ENCODE measurements at regions not wholly inside any gene's neighbourhood (a gene's known extent, or its start where the extent isn't known, plus 50 kb on each side); places are given as distances from the start of the nearest gene placed in this dataset.

DNA sequence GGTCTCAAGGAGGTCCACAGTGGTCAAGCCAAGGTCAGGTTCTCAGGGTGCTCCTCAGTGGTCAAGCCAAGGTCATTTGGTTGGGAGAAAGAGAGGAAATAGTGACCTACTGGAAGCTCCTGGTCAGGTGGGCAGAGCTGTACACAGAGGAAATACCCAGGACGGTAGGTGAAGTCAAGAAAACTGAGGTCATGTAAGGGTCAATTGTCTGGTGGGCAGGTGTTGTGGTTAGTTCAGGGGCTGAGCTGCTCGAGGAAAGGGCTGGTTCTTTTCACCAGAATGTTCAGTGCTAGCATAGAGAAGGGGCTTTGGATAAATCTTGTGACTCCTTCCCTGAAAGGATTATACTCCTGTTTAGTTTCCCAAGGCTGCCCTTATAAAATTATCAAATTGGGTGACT is 540.5 kb downstream of the VRK1 start:
- POLR2A ChIA-PET = no interaction called here
- Histone ChIP-seq H4K20me1 (ENCODE audit: insufficient read depth, low read length) (no peaks in the 10 kb centered on the region), H3K79me2 (ENCODE audit: insufficient read depth, low read length) (no peaks in the 10 kb centered on the region), H3K9me3 (ENCODE audit: low read length) (peaks cover 76% of the 10 kb centered on the region), H3K36me3 (replicated peaks in 1 of 2; ENCODE audit: control insufficient read depth in 1 of 2, insufficient read depth in 2 of 2, low read length in 2 of 2) (no peaks in the 10 kb centered on the region), H3K4me3 (replicated peaks in 1 of 3; ENCODE audit: insufficient read depth in 1 of 3, low read depth in 2 of 3, low read length in 3 of 3) (no peak overlapping the region), H3K27ac (ENCODE audit: extremely low read length, insufficient read depth, low read length) (no peak overlapping the region), H3K9ac (ENCODE audit: insufficient read depth, low read depth, low read length) (no peak overlapping the region), H3K4me1 (ENCODE audit: insufficient read depth, low read length) (no peaks in the 10 kb centered on the region), H2AFZ (ENCODE audit: low read length) (no peak overlapping the region), H3K4me2 (ENCODE audit: low read depth, low read length) (no peak overlapping the region), H3K27me3 (ENCODE audit: control insufficient read depth in 1 of 2, insufficient read depth in 2 of 2, low read length in 2 of 2) (no peaks in the 10 kb centered on the region)
- intact Hi-C loops (cut with micrococcal nuclease; ENCODE audit: unreplicated experiment) (no loop called here), in situ Hi-C loops (cut with HindIII; ENCODE audit: extremely low pct_ligation_motif_present, low pct_unique_long_range_greater_than_20kb) (no loop called here)
- FAIRE-seq = no peak
- DNase-seq (ENCODE audit: low spot score) = no peak
- BruUV-seq (replicated peaks) = no TSS peak
- CTCF ChIA-PET (ENCODE audit: low intra/inter-chr PET ratio, low total read pairs) = no interaction called here
- 3% methylated on average over 2 of the region's 2 CpGs for WGBS (ENCODE audit: low lambda C conversion rate)
- no peak for ATAC-seq
- TF ChIP-seq NFRKB (IDR thresholded peaks at IDR 0.05) (no peak), ZNF607 (CRISPR knock-in tag; IDR thresholded peaks at IDR 0.05; ENCODE audit: borderline replicate concordance) (no peak), CCAR2 (optimal IDR thresholded peaks at IDR 0.05; ENCODE audit: low read depth, low read length) (no peak), FOXP1 (IDR thresholded peaks at IDR 0.05) (no peak), FOXP1 (CRISPR knock-in tag; IDR thresholded peaks at IDR 0.05) (no peak), NRL (CRISPR knock-in tag; IDR thresholded peaks at IDR 0.05; ENCODE audit: borderline replicate concordance) (no peak), SUZ12 (IDR thresholded peaks at IDR 0.05; ENCODE audit: low read depth, low read length) (no peak), ZNF441 (CRISPR knock-in tag; IDR thresholded peaks at IDR 0.05; ENCODE audit: borderline replicate concordance) (no peak), SP140L (CRISPR knock-in tag; IDR thresholded peaks at IDR 0.05; ENCODE audit: borderline replicate concordance) (no peak), SAFB2 (CRISPR knock-in tag; IDR thresholded peaks at IDR 0.05; ENCODE audit: borderline replicate concordance, low read depth) (no peak), GZF1 (CRISPR knock-in tag; IDR thresholded peaks at IDR 0.05) (no peak), AKAP8 (CRISPR knock-in tag; IDR thresholded peaks at IDR 0.05) (no peak), ZNF256 (CRISPR knock-in tag; conservative IDR thresholded peaks at IDR 0.05) (no peak), MYC (CRISPR knock-in tag; IDR thresholded peaks at IDR 0.05; ENCODE audit: borderline replicate concordance) (no peak), ZNF496 (CRISPR knock-in tag; IDR thresholded peaks at IDR 0.05; ENCODE audit: insufficient replicate concordance) (no peak), MAFK (conservative IDR thresholded peaks at IDR 0.05 in 1 of 2, IDR thresholded peaks at IDR 0.05 in 1 of 2; ENCODE audit: low read length in 2 of 2) (no peak)
- TF ChIP-seq, protein P1, sequence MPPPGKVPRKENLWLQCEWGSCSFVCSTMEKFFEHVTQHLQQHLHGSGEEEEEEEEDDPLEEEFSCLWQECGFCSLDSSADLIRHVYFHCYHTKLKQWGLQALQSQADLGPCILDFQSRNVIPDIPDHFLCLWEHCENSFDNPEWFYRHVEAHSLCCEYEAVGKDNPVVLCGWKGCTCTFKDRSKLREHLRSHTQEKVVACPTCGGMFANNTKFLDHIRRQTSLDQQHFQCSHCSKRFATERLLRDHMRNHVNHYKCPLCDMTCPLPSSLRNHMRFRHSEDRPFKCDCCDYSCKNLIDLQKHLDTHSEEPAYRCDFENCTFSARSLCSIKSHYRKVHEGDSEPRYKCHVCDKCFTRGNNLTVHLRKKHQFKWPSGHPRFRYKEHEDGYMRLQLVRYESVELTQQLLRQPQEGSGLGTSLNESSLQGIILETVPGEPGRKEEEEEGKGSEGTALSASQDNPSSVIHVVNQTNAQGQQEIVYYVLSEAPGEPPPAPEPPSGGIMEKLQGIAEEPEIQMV (CRISPR knock-in tag; IDR thresholded peaks at IDR 0.05; ENCODE audit: low read depth) = no peak
- TF ChIP-seq, protein P2, sequence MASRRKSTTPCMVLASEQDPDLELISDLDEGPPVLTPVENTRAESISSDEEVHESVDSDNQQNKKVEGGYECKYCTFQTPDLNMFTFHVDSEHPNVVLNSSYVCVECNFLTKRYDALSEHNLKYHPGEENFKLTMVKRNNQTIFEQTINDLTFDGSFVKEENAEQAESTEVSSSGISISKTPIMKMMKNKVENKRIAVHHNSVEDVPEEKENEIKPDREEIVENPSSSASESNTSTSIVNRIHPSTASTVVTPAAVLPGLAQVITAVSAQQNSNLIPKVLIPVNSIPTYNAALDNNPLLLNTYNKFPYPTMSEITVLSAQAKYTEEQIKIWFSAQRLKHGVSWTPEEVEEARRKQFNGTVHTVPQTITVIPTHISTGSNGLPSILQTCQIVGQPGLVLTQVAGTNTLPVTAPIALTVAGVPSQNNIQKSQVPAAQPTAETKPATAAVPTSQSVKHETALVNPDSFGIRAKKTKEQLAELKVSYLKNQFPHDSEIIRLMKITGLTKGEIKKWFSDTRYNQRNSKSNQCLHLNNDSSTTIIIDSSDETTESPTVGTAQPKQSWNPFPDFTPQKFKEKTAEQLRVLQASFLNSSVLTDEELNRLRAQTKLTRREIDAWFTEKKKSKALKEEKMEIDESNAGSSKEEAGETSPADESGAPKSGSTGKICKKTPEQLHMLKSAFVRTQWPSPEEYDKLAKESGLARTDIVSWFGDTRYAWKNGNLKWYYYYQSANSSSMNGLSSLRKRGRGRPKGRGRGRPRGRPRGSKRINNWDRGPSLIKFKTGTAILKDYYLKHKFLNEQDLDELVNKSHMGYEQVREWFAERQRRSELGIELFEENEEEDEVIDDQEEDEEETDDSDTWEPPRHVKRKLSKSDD (CRISPR knock-in tag; IDR thresholded peaks at IDR 0.05; ENCODE audit: low read depth) = no peak
- TF ChIP-seq, protein P3, sequence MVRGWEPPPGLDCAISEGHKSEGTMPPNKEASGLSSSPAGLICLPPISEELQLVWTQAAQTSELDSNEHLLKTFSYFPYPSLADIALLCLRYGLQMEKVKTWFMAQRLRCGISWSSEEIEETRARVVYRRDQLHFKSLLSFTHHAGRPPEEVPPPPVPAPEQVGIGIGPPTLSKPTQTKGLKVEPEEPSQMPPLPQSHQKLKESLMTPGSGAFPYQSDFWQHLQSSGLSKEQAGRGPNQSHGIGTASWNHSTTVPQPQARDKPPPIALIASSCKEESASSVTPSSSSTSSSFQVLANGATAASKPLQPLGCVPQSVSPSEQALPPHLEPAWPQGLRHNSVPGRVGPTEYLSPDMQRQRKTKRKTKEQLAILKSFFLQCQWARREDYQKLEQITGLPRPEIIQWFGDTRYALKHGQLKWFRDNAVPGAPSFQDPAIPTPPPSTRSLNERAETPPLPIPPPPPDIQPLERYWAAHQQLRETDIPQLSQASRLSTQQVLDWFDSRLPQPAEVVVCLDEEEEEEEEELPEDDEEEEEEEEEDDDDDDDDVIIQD (CRISPR knock-in tag; IDR thresholded peaks at IDR 0.05; ENCODE audit: low read depth) = no peak

Measured in HepG2 (cell line).